Esophagus squamous epithelium (tissue), 5 donors: ENCODE measurements at regions not wholly inside any gene's neighbourhood (a gene's known extent, or its start where the extent isn't known, plus 50 kb on each side); places are given as distances from the start of the nearest gene placed in this dataset.

Experiments
- DNase-seq: peaks from one replicate; lab custom pipeline; 2025; lab: John Stamatoyannopoulos, UW
- H3K27ac ChIP-seq, 4 donors: fragments of 200-600 bp; sonication (generic); one replicate each; pipeline ENCODE4 v1.5.1; 2016 to 2019; ENCODE audit warnings: mild to moderate bottlenecking in 1 of 4
- H3K27me3 ChIP-seq, 4 donors: fragments of 200-600 bp; sonication (generic); 1 replicate in 3 of 4; 2 replicates in 1 of 4; pipeline versions ENCODE4 v1.5.1 to v1.6.0; 2017 to 2021; ENCODE audit warnings: antibody characterized with exemption in 1 of 4
- H3K36me3 ChIP-seq, 3 donors: fragments of 200-600 bp; sonication (generic); one replicate each; pipeline ENCODE4 v1.5.1; 2016 to 2019
- H3K4me1 ChIP-seq, 3 donors: fragments of 200-600 bp; sonication (generic); one replicate each; pipeline ENCODE4 v1.5.1; 2017 to 2019
- H3K4me3 ChIP-seq, 4 donors: fragments of 200-600 bp; sonication (generic); 1 replicate in 3 of 4; 2 replicates in 1 of 4; pipeline ENCODE4 v1.5.1; 2016 to 2019; ENCODE audit warnings: mild to moderate bottlenecking in 2 of 4, moderate library complexity in 1 of 4
- H3K9me3 ChIP-seq, 3 donors: fragments of 200-600 bp; sonication (generic); one replicate each; pipeline ENCODE4 v1.5.1; 2016 to 2019
- POLR2A ChIP-seq, 4 donors: fragments of 450-650 bp; IDR thresholded peaks; one replicate each; pipeline ENCODE4 v1.6.1; 2017; ENCODE audit warnings: antibody characterized with exemption in 4 of 4, mild to moderate bottlenecking in 4 of 4, moderate library complexity in 3 of 4
- WGBS, 2 donors: methylation state at CpG; one replicate each; pipeline ENCODE4 v1.1.5; 2018; 5-methylcytosine and 5-hydroxymethylcytosine counted together
- intact Hi-C: fragments of 100-400 bp; cut with DNase I; formaldehyde crosslinking; loops from one replicate; pipeline ENCODE4 v1.15.0; 2022
- TF ChIP-seq, protein P1 (sequence below), 6 experiments: fragments of 450-650 bp in 4 of 6; fragments of 200-600 bp in 2 of 6; sonication (generic) in 2 of 6; IDR thresholded peaks; one replicate each; pipeline ENCODE4 v1.5.1; 2016 to 2019; ENCODE audit warnings: antibody characterized with exemption in 6 of 6, mild to moderate bottlenecking in 4 of 6, moderate library complexity in 4 of 6
- donor health status: DM: yes; HTN: yes; CAD: no.

GRCh38 chr7:47186316-47186715 is 395.6 kb downstream of the TNS3 start:
- Histone ChIP-seq H3K27me3 (no peaks in the 10 kb centered on the region), H3K4me3 (no peak overlapping the region), H3K9me3 (no peaks in the 10 kb centered on the region), H3K36me3 (no peaks in the 10 kb centered on the region), H3K27ac (no peak overlapping the region), H3K4me1 (peaks cover 0 to 11% (median 0%) of the 10 kb centered on the region in 3 donors)
- no peak for TF ChIP-seq POLR2A (IDR thresholded peaks at IDR 0.05)
- DNase-seq, result no peak
- WGBS, 2 donors, result 86 to 91% methylated on average over 5 of the region's 5 CpGs
- intact Hi-C loops, result no loop called here

DNA sequence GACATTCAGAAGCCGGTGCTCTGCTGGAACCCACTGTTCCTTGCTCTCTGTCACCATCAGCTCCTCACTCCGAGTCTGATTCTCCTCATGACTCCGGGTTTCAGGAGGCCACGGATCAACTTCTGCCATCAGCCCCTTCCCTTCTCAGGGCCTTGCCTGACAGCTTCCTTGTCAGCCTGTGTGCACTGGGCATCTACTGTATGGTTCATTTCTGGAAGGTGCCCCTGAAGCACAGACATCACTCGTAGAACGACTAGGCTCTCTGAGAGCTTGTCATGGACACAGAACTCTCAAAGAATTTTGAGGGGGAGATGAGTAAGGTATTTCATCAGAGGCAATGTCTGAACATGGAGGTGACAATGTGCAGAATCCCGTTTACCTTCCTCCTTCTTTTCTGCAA is 396.1 kb downstream of the TNS3 start:
- Histone ChIP-seq H3K27ac (no peak overlapping the region), H3K9me3 (no peaks in the 10 kb centered on the region), H3K4me3 (no peak overlapping the region), H3K36me3 (no peaks in the 10 kb centered on the region), H3K4me1 (peaks cover 0 to 13% (median 0%) of the 10 kb centered on the region in 3 donors), H3K27me3 (no peaks in the 10 kb centered on the region)
- intact Hi-C loops, result no loop called here
- WGBS, 2 donors, result 96% methylated on average over 5 to 7 of the region's 7 CpGs
- TF ChIP-seq, protein P1, sequence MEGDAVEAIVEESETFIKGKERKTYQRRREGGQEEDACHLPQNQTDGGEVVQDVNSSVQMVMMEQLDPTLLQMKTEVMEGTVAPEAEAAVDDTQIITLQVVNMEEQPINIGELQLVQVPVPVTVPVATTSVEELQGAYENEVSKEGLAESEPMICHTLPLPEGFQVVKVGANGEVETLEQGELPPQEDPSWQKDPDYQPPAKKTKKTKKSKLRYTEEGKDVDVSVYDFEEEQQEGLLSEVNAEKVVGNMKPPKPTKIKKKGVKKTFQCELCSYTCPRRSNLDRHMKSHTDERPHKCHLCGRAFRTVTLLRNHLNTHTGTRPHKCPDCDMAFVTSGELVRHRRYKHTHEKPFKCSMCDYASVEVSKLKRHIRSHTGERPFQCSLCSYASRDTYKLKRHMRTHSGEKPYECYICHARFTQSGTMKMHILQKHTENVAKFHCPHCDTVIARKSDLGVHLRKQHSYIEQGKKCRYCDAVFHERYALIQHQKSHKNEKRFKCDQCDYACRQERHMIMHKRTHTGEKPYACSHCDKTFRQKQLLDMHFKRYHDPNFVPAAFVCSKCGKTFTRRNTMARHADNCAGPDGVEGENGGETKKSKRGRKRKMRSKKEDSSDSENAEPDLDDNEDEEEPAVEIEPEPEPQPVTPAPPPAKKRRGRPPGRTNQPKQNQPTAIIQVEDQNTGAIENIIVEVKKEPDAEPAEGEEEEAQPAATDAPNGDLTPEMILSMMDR (IDR thresholded peaks at IDR 0.05), result no peak
- no peak for TF ChIP-seq POLR2A (IDR thresholded peaks at IDR 0.05)
- no peak for DNase-seq

GRCh38 chr7:47185170-47185569 is 396.7 kb downstream of the TNS3 start:
- Histone ChIP-seq H3K9me3 (no peaks in the 10 kb centered on the region), H3K27me3 (no peaks in the 10 kb centered on the region), H3K4me3 (no peak overlapping the region), H3K36me3 (no peaks in the 10 kb centered on the region), H3K4me1 (peaks cover 0 to 18% (median 0%) of the 10 kb centered on the region in 3 donors), H3K27ac (no peak overlapping the region)
- DNase-seq, result no peak
- intact Hi-C loops, result no loop called here
- no peak for TF ChIP-seq POLR2A (IDR thresholded peaks at IDR 0.05)
- WGBS, 2 donors, result 44 to 60% methylated on average over 3 of the region's 3 CpGs

DNA sequence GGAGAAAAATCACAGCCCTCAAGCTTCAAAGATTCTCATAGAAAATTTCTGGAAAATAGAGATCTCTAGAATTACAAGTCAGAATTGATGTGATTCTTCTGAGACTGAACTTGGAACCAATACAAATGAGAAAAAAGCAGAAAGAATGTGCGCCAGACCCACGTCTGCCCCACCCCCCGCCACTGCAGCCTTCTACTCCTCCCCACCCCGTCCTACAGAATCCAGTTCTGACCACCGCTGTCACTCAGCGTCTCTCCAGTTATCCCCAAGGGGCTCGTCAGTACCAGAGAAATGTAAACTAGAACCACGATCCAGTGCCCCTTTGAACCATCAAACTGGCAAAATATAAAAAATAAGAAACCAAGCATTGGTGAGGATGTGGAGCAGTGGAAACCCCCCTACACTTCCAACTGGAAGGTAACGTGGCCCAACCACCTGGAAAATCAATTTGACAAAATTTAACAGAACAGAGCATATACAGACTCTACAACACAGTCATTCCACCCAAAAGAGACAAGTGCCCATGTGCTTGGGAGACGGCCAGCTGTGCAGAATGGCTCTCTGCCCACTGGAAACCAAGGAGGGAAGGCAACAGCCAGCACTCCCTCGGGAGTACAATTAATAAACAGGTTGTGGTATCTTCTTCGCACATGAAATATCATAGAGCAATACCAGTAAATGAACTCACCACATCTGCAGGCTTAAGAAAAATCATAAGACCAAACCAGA is 397.9 kb downstream of the TNS3 start:
- intact Hi-C loops, result no loop called here
- Histone ChIP-seq H3K36me3 (no peaks in the 10 kb centered on the region), H3K9me3 (no peaks in the 10 kb centered on the region), H3K4me3 (no peak overlapping the region), H3K27ac (no peak overlapping the region), H3K4me1 (peaks cover 0 to 18% (median 0%) of the 10 kb centered on the region in 3 donors), H3K27me3 (no peaks in the 10 kb centered on the region)
- 60 to 70% methylated on average over 11 to 12 of the region's 12 CpGs for WGBS, 2 donors
- no peak for DNase-seq
- no peak for TF ChIP-seq POLR2A (IDR thresholded peaks at IDR 0.05)
- TF ChIP-seq, protein P1 (IDR thresholded peaks at IDR 0.05), result no peak

DNA sequence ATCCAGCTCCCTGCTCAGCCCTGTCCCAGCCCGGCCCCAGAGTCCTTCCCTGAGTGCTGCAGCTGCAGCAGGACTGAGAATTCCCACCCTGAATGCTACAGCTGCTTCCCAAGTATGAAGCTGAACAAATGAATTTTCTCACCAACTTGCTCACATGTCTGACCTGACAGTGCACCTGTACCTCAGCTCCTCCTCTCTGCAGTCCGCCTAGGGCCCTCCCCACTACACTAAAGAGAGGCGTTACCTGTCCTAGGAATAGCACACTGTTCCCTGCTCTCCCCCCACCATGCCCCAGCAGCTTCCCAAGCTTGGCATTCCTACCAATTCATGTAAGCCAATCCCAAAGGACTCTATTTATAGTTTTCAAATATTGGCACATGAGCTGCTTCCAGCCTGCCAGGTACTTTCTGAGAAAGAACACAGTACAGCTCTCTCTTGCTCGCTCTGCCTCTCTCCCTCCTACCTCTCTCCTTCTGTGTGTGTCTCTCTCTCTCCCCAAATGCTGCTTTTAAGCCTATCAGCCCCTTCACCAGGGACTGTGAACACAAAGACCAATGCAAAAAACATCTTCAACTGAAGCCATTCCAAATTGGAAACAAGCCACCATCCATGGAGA is 400.1 kb downstream of the TNS3 start:
- Histone ChIP-seq H3K27me3 (peaks cover 0 to 4% (median 0%) of the 10 kb centered on the region in 4 donors), H3K27ac (no peak overlapping the region), H3K4me1 (peaks cover 0 to 18% (median 0%) of the 10 kb centered on the region in 3 donors), H3K36me3 (no peaks in the 10 kb centered on the region), H3K4me3 (no peak overlapping the region), H3K9me3 (no peaks in the 10 kb centered on the region)
- DNase-seq, result no peak
- WGBS, 2 donors, result 26 to 34% methylated on average over 4 of the region's 4 CpGs
- TF ChIP-seq, protein P1 (IDR thresholded peaks at IDR 0.05), result no peak
- TF ChIP-seq POLR2A (IDR thresholded peaks at IDR 0.05), result no peak
- intact Hi-C loops, result no loop called here

- no peak for TF ChIP-seq POLR2A (IDR thresholded peaks at IDR 0.05)
- TF ChIP-seq, protein P1 (IDR thresholded peaks at IDR 0.05), result no peak
- intact Hi-C loops, result no loop called here
- Histone ChIP-seq H3K27me3 (peaks cover 0 to 4% (median 0%) of the 10 kb centered on the region in 4 donors), H3K4me1 (peaks cover 0 to 18% (median 0%) of the 10 kb centered on the region in 3 donors), H3K4me3 (no peak overlapping the region), H3K27ac (no peak overlapping the region), H3K9me3 (no peaks in the 10 kb centered on the region), H3K36me3 (no peaks in the 10 kb centered on the region)
- DNase-seq, result no peak
- 45 to 47% methylated on average over 3 of the region's 3 CpGs for WGBS, 2 donors
These were observed 401.4 kb downstream of the TNS3 start for GRCh38 chr7:47180516-47180826.
